Activated CD8-positive, alpha-beta memory T cell treated with anti-CD3 and anti-CD28 coated beads for 36 hours (primary cell): ENCODE measurements at regions not wholly inside any gene's neighbourhood (a gene's known extent, or its start where the extent isn't known, plus 50 kb on each side); places are given as distances from the start of the nearest gene placed in this dataset.

Source experiments
- CTCF ChIA-PET: fragments of 350-600 bp; sonication (Branson Sonifier 250); formaldehyde crosslinking; loops from one replicate; lab custom pipeline; 2021; ENCODE audit warnings: antibody characterized with exemption; lab: Charles Lee
- POLR2A ChIA-PET: fragments of 350-600 bp; sonication (Branson Sonifier 250); formaldehyde crosslinking; loops from one replicate; lab custom pipeline; 2021; ENCODE audit warnings: antibody characterized with exemption; lab: Charles Lee

DNA sequence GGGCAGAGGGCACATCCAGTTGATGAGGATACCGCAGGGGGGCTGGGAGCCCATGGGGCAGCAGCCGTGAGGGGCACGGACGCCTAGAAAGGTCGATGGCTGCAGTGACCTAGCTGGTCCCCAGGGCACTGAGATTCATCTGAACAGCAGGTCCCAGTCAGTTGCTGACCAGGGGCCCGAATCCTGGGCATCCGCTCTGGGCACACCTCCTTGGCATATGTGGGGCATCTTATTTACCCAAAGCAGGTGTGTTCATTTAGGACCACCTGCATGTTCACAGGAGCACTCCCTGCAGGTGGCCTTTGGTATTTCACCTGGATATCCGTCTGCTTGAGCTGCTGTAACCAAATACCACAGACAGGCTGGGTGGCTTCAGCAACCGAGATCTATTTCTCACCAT is 72.0 kb upstream of the ODC1 start:
- ChIA-PET POLR2A (no interaction called here), CTCF (no interaction called here)

DNA sequence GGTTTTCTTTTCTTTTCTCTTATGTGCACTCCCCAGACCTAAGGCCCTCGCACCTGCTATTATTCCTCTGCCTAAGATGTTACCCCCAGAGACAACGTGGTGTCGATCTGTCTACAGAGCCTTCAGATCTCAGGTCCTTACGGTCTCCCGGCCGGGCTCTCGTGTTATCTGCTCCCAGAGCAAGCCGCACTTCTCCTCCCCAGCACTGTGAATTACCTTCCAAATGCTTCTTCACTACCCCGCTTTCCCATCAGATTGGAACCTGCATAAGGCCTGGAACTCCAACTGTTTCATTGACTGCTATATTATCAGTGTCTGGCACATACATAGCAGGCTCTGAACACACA is 71.2 kb upstream of the ODC1 start:
- POLR2A ChIA-PET = no interaction called here
- CTCF ChIA-PET = no interaction called here

DNA sequence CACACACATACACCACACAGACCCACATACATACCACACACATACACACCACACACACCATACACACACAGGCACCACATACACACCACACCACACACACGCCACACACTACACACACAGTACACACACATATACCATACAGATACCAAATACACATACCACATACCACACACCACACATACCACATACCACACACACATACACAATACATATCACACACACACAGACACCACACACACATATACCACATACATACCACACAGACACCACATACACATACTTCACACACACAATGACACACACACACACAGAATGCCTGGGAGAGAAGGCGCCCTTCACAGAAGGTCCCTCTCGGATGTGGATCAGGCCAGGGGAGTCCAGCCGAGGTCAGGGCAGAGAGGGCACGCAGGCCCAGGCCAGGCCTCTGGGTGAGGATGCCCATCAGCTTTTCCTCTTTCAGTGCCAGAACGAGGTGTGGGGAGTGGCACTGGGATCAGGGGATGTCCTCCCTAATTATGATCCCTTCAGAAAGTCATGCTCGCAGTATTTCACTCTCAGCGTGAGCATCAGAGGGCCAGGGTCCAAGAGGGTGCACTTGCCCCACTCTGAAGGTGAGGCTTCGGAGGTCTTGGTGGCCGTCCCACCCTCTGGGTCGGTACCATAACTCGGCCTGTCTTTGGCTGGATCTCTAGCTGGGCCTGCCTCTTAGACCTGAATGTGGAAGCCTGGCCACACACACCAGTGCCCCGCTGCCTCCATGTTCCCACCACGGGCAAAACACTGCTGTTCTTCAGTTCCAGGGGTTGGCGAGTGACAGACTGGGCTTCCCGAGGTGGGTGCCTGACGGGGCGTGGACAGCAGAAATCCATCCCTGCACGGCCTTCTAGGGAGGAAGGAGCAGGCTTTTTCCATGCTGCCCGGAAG is 70.6 kb upstream of the ODC1 start:
- CTCF ChIA-PET = no interaction called here
- POLR2A ChIA-PET = no interaction called here

DNA sequence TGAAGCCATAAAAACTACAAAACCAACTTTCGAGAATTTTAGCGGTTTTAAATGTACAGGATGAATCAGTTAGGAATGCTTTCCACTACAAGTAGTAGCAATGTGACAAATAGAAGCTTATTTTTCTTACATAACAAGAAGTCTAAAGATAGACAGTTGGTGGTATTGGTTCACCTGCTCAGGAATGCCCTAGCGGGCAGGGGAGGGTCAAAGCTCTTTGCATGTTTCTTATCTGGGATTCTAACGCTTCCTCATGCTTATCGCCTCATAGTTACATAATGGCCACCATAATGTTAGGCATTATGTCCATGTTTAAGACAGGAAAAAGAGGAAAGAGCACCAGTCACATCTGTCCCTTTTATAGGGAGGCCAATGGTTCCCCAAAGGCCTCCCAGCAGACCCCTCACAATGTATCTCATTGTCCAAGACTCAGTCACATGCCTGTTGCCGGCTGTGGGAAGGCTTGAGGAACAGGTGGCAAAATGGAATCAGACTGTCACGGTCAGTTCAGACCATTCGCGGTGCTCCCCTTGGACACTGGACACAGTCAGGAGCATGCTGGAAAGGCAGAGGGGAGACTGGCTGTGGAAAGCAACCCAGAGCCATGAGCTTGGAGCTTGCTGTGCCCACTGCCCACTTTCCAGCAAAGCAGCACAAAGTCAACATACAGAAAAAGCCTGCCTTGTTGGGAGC is 69.4 kb upstream of the ODC1 start:
- ChIA-PET POLR2A (no interaction called here), CTCF (no interaction called here)

DNA sequence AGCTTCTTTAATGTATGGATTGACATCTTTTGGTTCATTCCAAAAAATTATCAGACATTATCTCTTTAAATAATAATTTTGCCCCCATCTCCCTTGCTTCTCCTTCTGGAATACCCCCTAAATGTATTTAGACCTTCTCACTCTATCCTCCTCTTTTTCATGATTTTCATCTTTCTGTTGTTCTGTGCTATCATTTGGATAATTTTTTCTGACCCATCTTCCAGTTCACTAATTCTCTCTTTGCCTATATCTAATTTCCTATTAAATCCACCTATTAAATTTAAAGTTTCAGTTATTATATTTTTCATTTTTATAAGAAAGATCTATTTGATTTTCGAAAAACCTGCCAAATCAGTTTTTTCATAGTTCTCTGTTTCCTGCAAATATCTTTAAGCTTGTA is 67.8 kb upstream of the ODC1 start:
- POLR2A ChIA-PET = no interaction called here
- CTCF ChIA-PET = no interaction called here

DNA sequence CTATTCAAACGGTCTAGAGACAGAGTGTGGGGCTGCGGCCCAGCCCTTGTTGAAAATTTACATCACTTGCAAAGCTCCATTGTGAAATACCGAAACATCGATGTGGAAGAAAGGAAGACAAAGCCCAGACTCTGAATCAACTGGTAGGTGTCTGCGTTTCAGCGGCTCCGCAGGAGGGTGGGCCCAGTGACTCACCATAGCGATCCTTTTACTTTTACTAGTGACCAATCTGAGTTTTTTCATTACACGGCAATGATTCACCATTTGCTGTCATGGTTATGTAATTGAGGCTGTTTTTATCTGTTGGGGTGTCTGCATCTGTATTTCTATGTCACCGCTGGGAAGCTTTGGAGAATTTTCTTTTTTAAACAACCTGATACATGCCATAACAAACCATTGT is 66.6 kb upstream of the ODC1 start:
- POLR2A ChIA-PET = no interaction called here
- CTCF ChIA-PET = no interaction called here

- CTCF ChIA-PET = no interaction called here
- POLR2A ChIA-PET = no interaction called here
These were observed 66.1 kb upstream of the ODC1 start for GRCh38 chr2:10514273-10514672.

DNA sequence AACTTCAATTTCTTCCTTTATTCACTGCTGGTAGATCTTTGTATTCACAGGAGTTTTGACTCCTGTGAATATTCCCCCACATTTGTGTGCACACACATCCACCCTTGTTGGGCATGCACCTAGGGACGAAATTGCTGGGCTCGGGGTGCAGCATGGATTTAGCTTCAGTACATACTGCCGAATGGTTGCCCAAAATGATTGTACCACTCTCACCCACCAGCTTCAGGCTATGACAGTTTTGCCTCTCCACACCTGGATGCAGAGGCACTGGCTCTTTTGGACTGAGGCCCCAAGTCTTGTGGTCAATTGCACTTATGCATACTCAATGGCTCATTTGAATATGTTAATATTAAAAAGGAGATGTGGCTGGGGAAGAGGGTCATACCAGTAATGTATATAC is 65.1 kb upstream of the ODC1 start:
- ChIA-PET POLR2A (no interaction called here), CTCF (no interaction called here)

GRCh38 chr2:10508038-10508437 is 59.9 kb upstream of the ODC1 start:
- CTCF ChIA-PET = no interaction called here
- POLR2A ChIA-PET = no interaction called here

DNA sequence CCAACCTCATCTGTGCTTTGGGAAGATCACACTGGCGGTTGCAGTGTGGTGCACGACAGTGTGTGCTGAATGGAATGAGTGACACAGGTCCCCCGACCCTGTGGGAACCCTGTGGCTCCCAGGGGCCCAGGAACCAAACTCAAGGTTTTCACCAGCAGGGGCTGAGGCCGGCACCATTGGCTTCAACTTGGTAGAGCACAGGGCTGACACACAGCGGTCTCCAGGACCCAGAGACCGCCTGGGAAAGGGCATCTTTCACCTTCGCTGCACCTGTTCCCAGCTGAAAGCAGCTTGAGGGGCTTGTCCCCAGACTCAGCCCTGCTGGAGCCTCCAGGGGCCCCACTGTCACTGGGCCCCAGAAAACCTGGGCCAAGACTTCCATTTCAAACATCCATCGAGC is 59.0 kb upstream of the ODC1 start:
- ChIA-PET CTCF (no interaction called here), POLR2A (interaction anchor here (0.6 kb wide), 1 partner anchor 56 kb away, joined by 4 read pairs; no protein-coding TSS in a partner anchor)

DNA sequence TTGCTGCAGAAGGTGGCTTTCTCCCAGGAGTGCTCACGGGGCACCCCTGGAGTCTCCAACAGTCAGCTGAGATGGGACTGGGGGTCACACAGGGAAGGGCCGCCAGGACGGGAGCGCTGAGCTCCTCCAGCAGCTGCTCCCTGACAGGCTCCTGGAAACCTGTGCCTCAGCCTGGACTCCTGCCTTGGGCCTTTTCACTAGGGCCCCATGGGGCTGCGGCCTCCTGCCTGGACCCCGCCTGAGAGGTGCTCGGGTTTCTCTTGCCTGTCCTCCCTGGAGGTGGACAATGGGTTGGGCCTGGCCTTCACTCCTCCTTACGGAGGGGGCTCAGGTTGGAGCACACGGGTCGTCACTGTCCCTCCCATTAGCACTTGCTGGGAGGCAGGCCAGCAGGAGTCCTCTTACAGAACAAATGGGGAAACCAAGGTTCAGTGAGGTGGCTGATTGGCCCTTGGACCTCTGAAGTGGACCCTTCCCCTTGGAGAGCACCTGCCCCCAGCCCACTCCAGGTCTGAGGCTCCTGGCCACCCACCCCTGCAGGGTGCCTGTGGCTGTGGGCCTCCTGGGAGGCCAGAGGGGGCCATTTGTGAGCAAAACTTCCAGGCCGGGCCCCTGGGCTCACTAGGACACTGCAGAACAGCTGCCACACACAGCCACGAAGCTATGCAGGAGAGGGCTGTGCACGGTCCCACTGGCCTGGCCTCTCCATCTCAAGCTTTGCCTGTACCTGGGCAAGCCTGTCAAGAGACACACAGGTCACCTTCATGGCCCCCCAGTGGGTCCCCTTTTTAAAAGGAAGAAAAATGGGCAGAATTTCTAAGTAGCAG is 57.1 kb upstream of the ODC1 start:
- CTCF ChIA-PET = no interaction called here
- POLR2A ChIA-PET = no interaction called here

- ChIA-PET CTCF (interaction anchor here (0.8 kb wide), 1 partner anchor 10 kb away, joined by 3 read pairs; no protein-coding TSS in a partner anchor), POLR2A (no interaction called here)
These were observed 56.4 kb upstream of the ODC1 start for GRCh38 chr2:10504370-10504993.

DNA sequence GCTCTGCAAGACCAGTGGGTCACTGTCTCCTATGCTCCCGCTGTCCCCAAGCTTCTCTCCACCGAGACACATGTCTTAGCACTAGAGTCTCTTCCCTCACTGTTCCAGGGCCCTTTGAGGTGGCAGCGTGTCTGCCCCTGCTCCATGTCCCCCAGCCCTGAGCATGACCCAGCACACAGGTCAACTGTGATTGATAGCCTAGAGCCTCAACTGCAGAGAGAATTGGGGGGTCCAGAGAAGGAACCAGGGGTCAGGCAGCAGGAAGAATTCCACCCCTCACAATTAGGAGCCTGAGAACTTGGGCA is 54.6 kb upstream of the ODC1 start:
- ChIA-PET CTCF (interaction anchor here (0.6 kb wide), 1 partner anchor 45 kb away, joined by 3 read pairs; no protein-coding TSS in a partner anchor), POLR2A (no interaction called here)

DNA sequence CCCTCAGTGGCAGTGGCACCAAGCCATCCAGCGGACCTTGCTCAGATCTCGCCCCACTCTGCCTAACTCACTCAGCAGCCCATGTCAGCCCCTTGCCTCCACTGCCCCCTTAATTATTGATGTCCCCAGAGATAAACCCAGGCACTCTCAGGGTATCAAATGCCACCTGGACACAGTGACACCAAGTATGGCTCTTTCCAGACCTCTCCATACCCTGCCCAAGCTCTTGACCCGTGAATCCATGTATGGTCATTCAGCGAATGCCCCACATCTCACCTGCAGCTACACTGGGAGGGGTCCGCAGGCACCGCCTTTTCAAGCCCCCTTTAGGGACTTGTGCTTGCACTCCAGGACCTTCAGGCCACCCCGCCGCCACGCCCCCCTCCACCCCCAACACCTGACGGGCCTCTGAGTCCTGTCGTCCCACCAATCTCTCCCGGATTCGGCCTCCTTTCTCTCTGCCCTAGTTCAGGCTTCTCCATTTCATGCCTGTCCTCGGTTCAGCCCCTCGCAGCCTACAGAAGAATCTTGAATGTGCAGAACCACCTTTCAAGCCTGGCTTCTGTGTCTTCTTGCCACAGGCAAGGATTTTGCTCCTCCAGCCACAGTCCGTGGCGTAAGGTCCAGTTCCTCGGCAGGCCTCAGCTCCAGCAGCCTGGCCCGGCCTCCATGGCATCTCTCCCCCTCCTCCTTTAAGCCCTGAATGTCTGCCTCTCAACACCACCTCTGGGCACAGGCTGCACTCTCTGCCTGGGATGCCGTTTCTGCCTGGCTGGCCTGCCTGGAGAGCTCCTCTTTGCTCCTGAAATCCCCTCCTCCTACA is 54.1 kb upstream of the ODC1 start:
- CTCF ChIA-PET = interaction anchor here (0.6 to 0.7 kb wide), 2 partner anchors 46 to 1050 kb away, joined by 3 read pairs; no protein-coding TSS in a partner anchor

DNA sequence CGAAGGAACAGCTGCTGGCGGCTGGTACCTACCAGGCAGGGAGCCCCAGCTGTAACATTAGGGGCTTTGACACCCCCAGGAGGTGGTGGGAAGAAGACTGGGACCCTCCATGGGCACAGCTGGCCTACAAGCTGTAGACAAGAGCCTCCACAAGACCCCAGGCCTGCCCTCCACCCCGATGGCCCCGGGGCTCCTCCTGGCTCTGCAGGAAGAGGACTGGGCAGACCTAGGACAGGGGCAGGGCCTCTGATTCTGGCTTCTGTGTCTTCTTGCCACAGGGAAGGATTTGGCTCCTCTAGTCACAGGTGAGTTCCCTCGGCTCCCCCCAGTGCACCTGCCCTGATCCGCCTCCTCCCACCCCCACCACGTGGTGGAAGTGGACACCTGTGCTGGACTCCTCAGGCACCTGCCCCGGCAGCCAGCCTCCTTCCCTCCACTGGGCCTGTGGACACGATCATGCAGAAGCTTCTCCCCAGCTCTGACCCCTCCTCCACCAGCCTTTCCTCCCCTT is 53.4 kb upstream of the ODC1 start:
- ChIA-PET POLR2A (no interaction called here), CTCF (interaction anchor here (0.7 kb wide), 1 partner anchor 1049 kb away, joined by 3 read pairs; no protein-coding TSS in a partner anchor)

More for the DNA sequence above, 54.1 kb upstream of the ODC1 start:
- POLR2A ChIA-PET = no interaction called here

GRCh38 chr2:10500601-10501361 is 52.7 kb upstream of the ODC1 start:
- ChIA-PET POLR2A (no interaction called here), CTCF (interaction anchor here (0.6 kb wide), 1 partner anchor 41 kb away, joined by 3 read pairs; no protein-coding TSS in a partner anchor)

DNA sequence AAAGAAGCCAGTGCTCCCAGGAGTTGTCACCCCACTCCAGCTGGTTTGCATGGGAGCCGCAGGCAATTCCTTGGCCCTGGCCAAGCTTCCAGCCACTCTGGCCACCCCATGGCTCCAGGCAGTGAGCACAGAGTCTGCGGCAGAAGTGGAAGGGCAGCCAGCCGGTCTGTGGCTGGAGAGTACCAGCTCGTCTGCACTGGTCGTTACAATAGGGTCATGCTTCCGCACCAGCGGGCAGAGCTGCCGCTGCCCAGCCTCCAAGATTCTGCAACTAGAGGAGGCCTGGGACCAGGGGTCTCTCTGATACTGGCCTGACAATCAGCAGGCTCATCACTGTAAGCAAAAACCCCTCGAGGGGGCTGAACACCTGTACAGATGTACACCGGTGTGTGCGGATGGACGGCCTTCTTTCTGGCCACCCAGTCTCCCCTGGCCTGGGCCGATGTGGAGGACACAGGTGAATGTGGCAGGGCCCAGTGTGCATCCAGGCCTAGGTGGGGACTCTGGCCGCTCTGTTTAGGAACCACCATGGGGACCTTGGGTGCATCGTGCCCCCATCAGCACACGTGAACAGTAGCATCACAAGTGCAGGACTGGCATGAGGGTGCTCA is 51.9 kb upstream of the ODC1 start:
- POLR2A ChIA-PET = no interaction called here

More for the DNA sequence above, 51.9 kb upstream of the ODC1 start:
- CTCF ChIA-PET = interaction anchor here (0.6 kb wide), 1 partner anchor 40 kb away, joined by 3 read pairs; no protein-coding TSS in a partner anchor
